OCI-LY1 (cell line): ENCODE measurements at regions not wholly inside any gene's neighbourhood (a gene's known extent, or its start where the extent isn't known, plus 50 kb on each side); places are given as distances from the start of the nearest gene placed in this dataset.

Experiments
- H2AFZ ChIP-seq: fragments of 200-600 bp; sonication (generic), shearing (Covaris generic); 2 replicates; pipeline ENCODE4 v1.6.0; 2014; ENCODE audit warnings: antibody characterized with exemption, mild to moderate bottlenecking, low read length
- H3F3A ChIP-seq: fragments of 200-600 bp; sonication (generic), shearing (Covaris generic); 2 replicates; pipeline ENCODE4 v1.6.0; 2014; ENCODE audit warnings: mild to moderate bottlenecking, antibody characterized with exemption, low read length, moderate library complexity; ENCODE audit not compliant: insufficient read depth
- H3K27ac ChIP-seq: fragments of 200-600 bp; sonication (generic); 2 replicates; pipeline ENCODE4 v1.5.1; 2014; ENCODE audit warnings: low read length, mixed run types, mild to moderate bottlenecking, low read depth; ENCODE audit not compliant: poor library complexity, severe bottlenecking
- H3K27me3 ChIP-seq: fragments of 200-600 bp; sonication (generic); 2 replicates; pipeline ENCODE4 v1.6.0; 2014; ENCODE audit warnings: antibody characterized with exemption, mild to moderate bottlenecking, low read length, moderate library complexity; ENCODE audit not compliant: insufficient read depth
- H3K36me3 ChIP-seq: fragments of 200-600 bp; sonication (generic); 2 replicates; pipeline ENCODE4 v1.6.1; 2014; ENCODE audit warnings: mild to moderate bottlenecking, antibody characterized with exemption, low read length, moderate library complexity, mixed read lengths; ENCODE audit not compliant: insufficient read depth
- H3K4me1 ChIP-seq: fragments of 200-600 bp; sonication (generic); 2 replicates; pipeline ENCODE4 v1.5.1; 2014; ENCODE audit warnings: mild to moderate bottlenecking, low read length, moderate library complexity; ENCODE audit not compliant: insufficient read depth, severe bottlenecking
- H3K4me2 ChIP-seq: fragments of 200-600 bp; sonication (generic), shearing (Covaris generic); 2 replicates; pipeline ENCODE4 v1.6.1; 2014; ENCODE audit warnings: low read length
- H3K4me3 ChIP-seq: fragments of 200-600 bp; sonication (generic); 2 replicates; pipeline ENCODE4 v1.5.1; 2014; ENCODE audit warnings: low read length, low read depth, mild to moderate bottlenecking, mixed read lengths; ENCODE audit not compliant: poor library complexity, severe bottlenecking
- H3K79me2 ChIP-seq: fragments of 200-600 bp; shearing (Covaris generic); 2 replicates; pipeline ENCODE4 v1.6.1; 2016; ENCODE audit warnings: mixed run types, low read length, mixed read lengths; ENCODE audit not compliant: insufficient read depth
- H3K9ac ChIP-seq: fragments of 200-600 bp; sonication (generic), shearing (Covaris generic); 2 replicates; pipeline ENCODE4 v1.6.1; 2014; ENCODE audit warnings: mild to moderate bottlenecking, low read length, mixed read lengths
- H3K9me2 ChIP-seq: fragments of 200-600 bp; sonication (generic), shearing (Covaris generic); 2 replicates; pipeline ENCODE4 v1.6.1; 2014; ENCODE audit warnings: low read depth, mild to moderate bottlenecking, low read length, mixed read lengths
- H3K9me3 ChIP-seq: fragments of 200-600 bp; shearing (Covaris generic); 2 replicates; pipeline ENCODE4 v1.6.1; 2014; ENCODE audit warnings: low read length, mixed read lengths
- H4K20me1 ChIP-seq: fragments of 200-600 bp; sonication (generic), shearing (Covaris generic); 2 replicates; pipeline ENCODE4 v1.6.0; 2016; ENCODE audit warnings: mild to moderate bottlenecking, low read length; ENCODE audit not compliant: insufficient read depth
- EZH2 ChIP-seq: fragments of 200-600 bp; sonication (generic), shearing (Covaris generic); IDR thresholded peaks from 2 replicates; pipeline ENCODE4 v1.8.0; 2017; ENCODE audit warnings: borderline replicate concordance, mixed run types, mild to moderate bottlenecking, antibody characterized with exemption, low read length, moderate library complexity, mixed read lengths
- TF ChIP-seq, protein P1 (sequence below): fragments of 200-600 bp; sonication (generic), shearing (Covaris generic); IDR thresholded peaks from 2 replicates; pipeline ENCODE4 v1.5.1; 2017; ENCODE audit warnings: mild to moderate bottlenecking, antibody characterized with exemption, low read length, moderate library complexity, mixed read lengths

DNA sequence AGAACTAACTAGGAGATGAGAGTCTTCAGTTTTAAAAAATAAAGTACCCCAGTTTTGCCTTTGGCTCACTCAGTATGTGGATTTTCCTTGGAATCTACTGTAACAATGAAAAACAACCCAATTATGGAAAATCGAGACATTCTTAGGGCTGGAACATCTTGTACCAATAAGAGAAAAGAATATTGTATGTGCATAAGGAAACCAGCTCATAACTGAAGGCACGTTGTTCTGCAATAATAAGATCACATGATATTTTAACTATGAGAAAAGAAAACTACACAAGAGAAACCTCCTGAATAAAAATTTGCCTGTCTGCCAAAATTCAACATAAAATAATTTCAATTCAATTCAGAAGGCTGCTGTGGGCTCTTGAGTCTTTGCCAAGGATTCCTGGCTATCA lies 261.8 kb upstream of the EDNRA start:
- H3K27me3 ChIP-seq, result no peaks in the 10 kb centered on the region
- H3K36me3 ChIP-seq, result no peaks in the 10 kb centered on the region
- no peak overlapping the region for H3K27ac ChIP-seq
- H3K4me1 ChIP-seq, result no peaks in the 10 kb centered on the region
- H3K4me3 ChIP-seq, result no peak overlapping the region
- no peaks in the 10 kb centered on the region for H3F3A ChIP-seq
- no peak overlapping the region for H3K4me2 ChIP-seq
- no peak overlapping the region for H2AFZ ChIP-seq
- no peaks in the 10 kb centered on the region for H3K79me2 ChIP-seq
- no peaks in the 10 kb centered on the region for H4K20me1 ChIP-seq
- H3K9me2 ChIP-seq, result no peaks in the 10 kb centered on the region
- H3K9ac ChIP-seq, result no peak overlapping the region
- no peak for TF ChIP-seq EZH2
- TF ChIP-seq, protein P1, sequence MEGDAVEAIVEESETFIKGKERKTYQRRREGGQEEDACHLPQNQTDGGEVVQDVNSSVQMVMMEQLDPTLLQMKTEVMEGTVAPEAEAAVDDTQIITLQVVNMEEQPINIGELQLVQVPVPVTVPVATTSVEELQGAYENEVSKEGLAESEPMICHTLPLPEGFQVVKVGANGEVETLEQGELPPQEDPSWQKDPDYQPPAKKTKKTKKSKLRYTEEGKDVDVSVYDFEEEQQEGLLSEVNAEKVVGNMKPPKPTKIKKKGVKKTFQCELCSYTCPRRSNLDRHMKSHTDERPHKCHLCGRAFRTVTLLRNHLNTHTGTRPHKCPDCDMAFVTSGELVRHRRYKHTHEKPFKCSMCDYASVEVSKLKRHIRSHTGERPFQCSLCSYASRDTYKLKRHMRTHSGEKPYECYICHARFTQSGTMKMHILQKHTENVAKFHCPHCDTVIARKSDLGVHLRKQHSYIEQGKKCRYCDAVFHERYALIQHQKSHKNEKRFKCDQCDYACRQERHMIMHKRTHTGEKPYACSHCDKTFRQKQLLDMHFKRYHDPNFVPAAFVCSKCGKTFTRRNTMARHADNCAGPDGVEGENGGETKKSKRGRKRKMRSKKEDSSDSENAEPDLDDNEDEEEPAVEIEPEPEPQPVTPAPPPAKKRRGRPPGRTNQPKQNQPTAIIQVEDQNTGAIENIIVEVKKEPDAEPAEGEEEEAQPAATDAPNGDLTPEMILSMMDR, result no peak
- no peaks in the 10 kb centered on the region for H3K9me3 ChIP-seq

DNA sequence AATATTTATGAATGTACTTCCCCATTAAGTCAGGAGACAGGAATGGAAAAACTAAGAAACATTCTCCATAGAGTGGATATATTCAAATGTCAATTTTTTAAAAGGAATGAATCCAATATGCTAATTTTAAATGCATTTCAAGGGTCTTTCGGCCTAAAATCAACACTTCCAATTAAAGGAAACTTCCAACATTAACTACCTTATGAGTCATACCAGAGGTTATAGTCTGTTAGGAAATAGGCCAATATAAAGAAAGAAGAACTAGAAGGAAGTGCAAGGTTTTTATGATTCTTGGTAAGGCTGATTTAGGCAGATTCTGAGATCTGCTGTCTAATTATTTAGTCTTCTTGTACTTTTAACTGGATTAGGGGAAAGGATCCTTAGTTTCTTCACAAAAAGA lies 260.1 kb upstream of the EDNRA start:
- H3K9ac ChIP-seq, result no peak overlapping the region

DNA sequence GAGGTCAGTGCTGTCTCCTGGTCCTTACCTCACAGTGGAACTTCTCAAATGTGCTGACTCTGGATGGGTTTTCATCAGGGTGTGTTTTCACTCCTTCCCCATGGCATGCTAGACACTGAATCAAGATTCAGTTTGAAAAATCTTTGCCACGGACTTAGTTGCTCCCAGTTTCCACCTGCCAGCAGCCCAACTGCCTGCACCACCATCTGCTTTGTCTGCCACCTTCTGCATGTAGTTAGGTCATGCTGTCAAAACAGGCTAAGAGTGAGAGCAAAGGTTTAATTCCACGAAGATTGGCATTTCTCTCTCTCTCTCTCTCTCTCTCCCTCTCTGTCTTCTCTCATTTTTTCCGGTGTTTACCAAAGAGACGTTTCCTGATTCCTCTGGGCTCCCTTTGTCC lies 258.0 kb upstream of the EDNRA start:
- Histone ChIP-seq H3K79me2 (no peaks in the 10 kb centered on the region), H2AFZ (no peak overlapping the region), H3F3A (no peaks in the 10 kb centered on the region), H3K27me3 (no peaks in the 10 kb centered on the region), H3K4me2 (no peak overlapping the region), H3K36me3 (no peaks in the 10 kb centered on the region), H3K9ac (no peak overlapping the region), H4K20me1 (no peaks in the 10 kb centered on the region), H3K9me3 (no peaks in the 10 kb centered on the region), H3K4me3 (no peak overlapping the region), H3K9me2 (no peaks in the 10 kb centered on the region), H3K4me1 (no peaks in the 10 kb centered on the region), H3K27ac (no peak overlapping the region)
- TF ChIP-seq, protein P1, result no peak
- TF ChIP-seq EZH2, result no peak

More for the DNA sequence above, 260.1 kb upstream of the EDNRA start:
- no peaks in the 10 kb centered on the region for H3K4me1 ChIP-seq
- no peaks in the 10 kb centered on the region for H3K79me2 ChIP-seq
- no peak for TF ChIP-seq EZH2
- TF ChIP-seq, protein P1, result no peak
- no peaks in the 10 kb centered on the region for H4K20me1 ChIP-seq
- no peaks in the 10 kb centered on the region for H3K9me3 ChIP-seq
- H3K9me2 ChIP-seq, result no peaks in the 10 kb centered on the region
- H3K4me2 ChIP-seq, result no peak overlapping the region
- H3K27ac ChIP-seq, result no peak overlapping the region
- H3K27me3 ChIP-seq, result no peaks in the 10 kb centered on the region
- no peak overlapping the region for H3K4me3 ChIP-seq
- no peaks in the 10 kb centered on the region for H3K36me3 ChIP-seq
- no peaks in the 10 kb centered on the region for H3F3A ChIP-seq
- H2AFZ ChIP-seq, result no peak overlapping the region
